Natural killer cell (primary cell): ENCODE measurements at regions not wholly inside any gene's neighbourhood (a gene's known extent, or its start where the extent isn't known, plus 50 kb on each side); places are given as distances from the start of the nearest gene placed in this dataset.

Experiments
- ATAC-seq, 3 donors: fragments of 150-1000 bp in 2 of 3; fragments of 200-7000 bp in 1 of 3; cut with Tn5 transposase; 1 replicate in 1 of 3; 2 replicates in 2 of 3; pipeline ENCODE4 v1.10.0; 2021; ENCODE audit warnings: mild to moderate bottlenecking in 2 of 3, moderate library complexity in 2 of 3
- DNase-seq, 2 donors: peaks; one replicate each; pipeline versions ENCODE4 v3.0.0 to v3.0.0-alpha.2; 2013 to 2021; ENCODE audit warnings: mixed read lengths in 1 of 2
- H3K27ac ChIP-seq: one replicate; pipeline ENCODE4 v1.5.1; 2013; ENCODE audit warnings: mild to moderate bottlenecking, low read length
- H3K27me3 ChIP-seq: one replicate; pipeline ENCODE4 v1.6.1; 2013; ENCODE audit warnings: low read length; ENCODE audit not compliant: control insufficient read depth, insufficient read depth
- H3K36me3 ChIP-seq: one replicate; pipeline ENCODE4 v1.6.1; 2013; ENCODE audit warnings: low read length; ENCODE audit not compliant: control insufficient read depth, insufficient read depth
- H3K4me1 ChIP-seq: one replicate; pipeline ENCODE4 v1.6.1; 2013; ENCODE audit warnings: low read length; ENCODE audit not compliant: control insufficient read depth, insufficient read depth
- H3K4me3 ChIP-seq: one replicate; pipeline ENCODE4 v1.5.1; 2013; ENCODE audit warnings: low read length
- H3K9me3 ChIP-seq: one replicate; pipeline ENCODE4 v1.6.1; 2013; ENCODE audit warnings: low read length; ENCODE audit not compliant: control insufficient read depth, insufficient read depth
- H3K27ac Mint-ChIP-seq, 2 donors: one replicate each; pipeline ENCODE4 v1.8.0; 2022; ENCODE audit warnings: mild to moderate bottlenecking in 2 of 2, mixed read lengths in 2 of 2, moderate library complexity in 1 of 2
- H3K27me3 Mint-ChIP-seq, 2 donors: one replicate each; pipeline ENCODE4 v1.8.0; 2022; ENCODE audit warnings: low read depth in 2 of 2, mixed read lengths in 2 of 2
- H3K36me3 Mint-ChIP-seq: one replicate; pipeline ENCODE4 v1.8.0; 2022; ENCODE audit warnings: mixed read lengths
- H3K4me1 Mint-ChIP-seq, 2 donors: one replicate each; pipeline ENCODE4 v1.8.0; 2022; ENCODE audit warnings: mixed read lengths in 2 of 2
- H3K4me3 Mint-ChIP-seq: one replicate; pipeline ENCODE4 v1.8.0; 2022; ENCODE audit warnings: mild to moderate bottlenecking, moderate library complexity, mixed read lengths
- H3K9me3 Mint-ChIP-seq, 2 donors: one replicate each; pipeline ENCODE4 v1.8.0; 2022; ENCODE audit warnings: mixed read lengths in 2 of 2
- WGBS: methylation state at CpG from one replicate; pipeline ENCODE4 v1.1.7; 2013; ENCODE audit warnings: missing lambda C conversion rate; ENCODE audit not compliant: insufficient coverage; 5-methylcytosine and 5-hydroxymethylcytosine counted together
- intact Hi-C: fragments of 100-400 bp; cut with micrococcal nuclease; formaldehyde crosslinking; loops from one replicate; pipeline ENCODE4 v1.14.2; 2022
- TF ChIP-seq, protein P1 (sequence below): fragments of 200-600 bp; IDR thresholded peaks from one replicate; pipeline ENCODE4 v1.8.0; 2022; ENCODE audit warnings: antibody characterized with exemption

DNA sequence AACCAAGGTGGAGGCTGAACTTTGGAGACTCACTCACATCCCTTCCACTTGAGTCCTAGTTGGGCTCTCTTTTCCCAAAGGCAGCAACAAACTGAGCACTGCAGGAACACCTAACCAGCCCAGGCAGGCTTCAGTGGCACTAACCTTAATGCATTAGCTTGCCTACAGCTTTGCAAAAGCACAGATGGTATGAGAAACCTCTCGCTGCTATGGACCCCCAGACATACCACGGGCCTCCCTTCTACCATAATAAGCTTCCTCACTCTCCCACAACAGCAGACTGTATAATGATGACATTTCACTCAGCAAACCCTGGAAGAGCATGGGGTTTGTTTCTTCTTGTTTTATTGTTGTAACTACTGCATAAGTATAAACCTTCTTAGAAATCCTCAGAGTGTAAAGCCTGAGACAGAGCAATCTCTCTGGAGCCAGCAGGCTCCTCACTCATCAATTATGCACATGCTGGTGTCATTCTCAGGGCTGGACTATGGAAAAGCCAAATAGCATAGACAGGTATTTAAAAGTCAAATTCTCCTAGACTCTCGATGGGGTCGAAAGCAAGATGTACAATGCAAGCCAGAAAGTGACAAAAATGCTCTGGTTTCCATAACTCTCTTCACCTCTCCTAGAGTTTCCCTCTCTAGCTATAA, 167.6 kb downstream of the NXPE2 start:
- Mint-ChIP-seq H3K4me1 (no peaks in the 10 kb centered on the region), H3K27ac (no peak overlapping the region), H3K27me3 (peaks cover 0 to 13% of the 10 kb centered on the region in 2 donors), H3K36me3 (no peaks in the 10 kb centered on the region), H3K4me3 (no peak overlapping the region), H3K9me3 (peaks cover 0 to 2% of the 10 kb centered on the region in 2 donors)
- H3K27ac ChIP-seq, result no peak overlapping the region
- no peaks in the 10 kb centered on the region for H3K4me1 ChIP-seq
- no peak overlapping the region for H3K4me3 ChIP-seq
- DNase-seq (no peak), ATAC-seq (no peak)
- 78% methylated on average over 4 of the region's 4 CpGs for WGBS
- H3K27me3 ChIP-seq, result no peaks in the 10 kb centered on the region
- TF ChIP-seq, protein P1, sequence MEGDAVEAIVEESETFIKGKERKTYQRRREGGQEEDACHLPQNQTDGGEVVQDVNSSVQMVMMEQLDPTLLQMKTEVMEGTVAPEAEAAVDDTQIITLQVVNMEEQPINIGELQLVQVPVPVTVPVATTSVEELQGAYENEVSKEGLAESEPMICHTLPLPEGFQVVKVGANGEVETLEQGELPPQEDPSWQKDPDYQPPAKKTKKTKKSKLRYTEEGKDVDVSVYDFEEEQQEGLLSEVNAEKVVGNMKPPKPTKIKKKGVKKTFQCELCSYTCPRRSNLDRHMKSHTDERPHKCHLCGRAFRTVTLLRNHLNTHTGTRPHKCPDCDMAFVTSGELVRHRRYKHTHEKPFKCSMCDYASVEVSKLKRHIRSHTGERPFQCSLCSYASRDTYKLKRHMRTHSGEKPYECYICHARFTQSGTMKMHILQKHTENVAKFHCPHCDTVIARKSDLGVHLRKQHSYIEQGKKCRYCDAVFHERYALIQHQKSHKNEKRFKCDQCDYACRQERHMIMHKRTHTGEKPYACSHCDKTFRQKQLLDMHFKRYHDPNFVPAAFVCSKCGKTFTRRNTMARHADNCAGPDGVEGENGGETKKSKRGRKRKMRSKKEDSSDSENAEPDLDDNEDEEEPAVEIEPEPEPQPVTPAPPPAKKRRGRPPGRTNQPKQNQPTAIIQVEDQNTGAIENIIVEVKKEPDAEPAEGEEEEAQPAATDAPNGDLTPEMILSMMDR, result no peak
- H3K9me3 ChIP-seq, result no peaks in the 10 kb centered on the region
- no peaks in the 10 kb centered on the region for H3K36me3 ChIP-seq
- intact Hi-C loops, result no loop called here

DNA sequence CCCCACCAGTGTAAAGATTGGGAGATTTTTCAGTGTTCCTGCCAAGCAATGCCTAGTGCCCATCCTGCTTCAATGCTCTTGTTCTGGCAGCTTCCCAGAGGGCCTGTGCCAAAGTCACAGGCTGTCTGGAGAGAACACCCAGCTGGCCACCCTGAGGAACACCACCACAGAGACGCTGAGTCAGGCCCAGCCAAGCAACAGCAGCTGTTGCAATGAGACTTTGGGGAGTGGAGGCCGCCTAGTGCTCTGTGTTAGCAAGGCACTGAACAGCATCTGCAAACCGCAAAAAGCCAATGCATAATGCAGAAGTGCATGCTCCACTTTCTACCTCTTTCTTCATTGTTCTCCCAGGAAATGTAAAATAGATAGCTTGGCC, 168.1 kb downstream of the NXPE2 start:
- TF ChIP-seq, protein P1, result no peak
- Mint-ChIP-seq H3K36me3 (no peaks in the 10 kb centered on the region), H3K4me3 (no peak overlapping the region), H3K9me3 (peaks cover 0 to 4% of the 10 kb centered on the region in 2 donors), H3K4me1 (no peaks in the 10 kb centered on the region), H3K27ac (no peak overlapping the region), H3K27me3 (peaks cover 0 to 13% of the 10 kb centered on the region in 2 donors)
- intact Hi-C loops, result no loop called here
- H3K36me3 ChIP-seq, result no peaks in the 10 kb centered on the region
- no peaks in the 10 kb centered on the region for H3K27me3 ChIP-seq
- H3K9me3 ChIP-seq, result no peaks in the 10 kb centered on the region
- WGBS, result 81% methylated on average over 3 of the region's 3 CpGs
- no peak overlapping the region for H3K27ac ChIP-seq
- DNase-seq (no peak), ATAC-seq (no peak)
- H3K4me3 ChIP-seq, result no peak overlapping the region
- no peaks in the 10 kb centered on the region for H3K4me1 ChIP-seq

DNA sequence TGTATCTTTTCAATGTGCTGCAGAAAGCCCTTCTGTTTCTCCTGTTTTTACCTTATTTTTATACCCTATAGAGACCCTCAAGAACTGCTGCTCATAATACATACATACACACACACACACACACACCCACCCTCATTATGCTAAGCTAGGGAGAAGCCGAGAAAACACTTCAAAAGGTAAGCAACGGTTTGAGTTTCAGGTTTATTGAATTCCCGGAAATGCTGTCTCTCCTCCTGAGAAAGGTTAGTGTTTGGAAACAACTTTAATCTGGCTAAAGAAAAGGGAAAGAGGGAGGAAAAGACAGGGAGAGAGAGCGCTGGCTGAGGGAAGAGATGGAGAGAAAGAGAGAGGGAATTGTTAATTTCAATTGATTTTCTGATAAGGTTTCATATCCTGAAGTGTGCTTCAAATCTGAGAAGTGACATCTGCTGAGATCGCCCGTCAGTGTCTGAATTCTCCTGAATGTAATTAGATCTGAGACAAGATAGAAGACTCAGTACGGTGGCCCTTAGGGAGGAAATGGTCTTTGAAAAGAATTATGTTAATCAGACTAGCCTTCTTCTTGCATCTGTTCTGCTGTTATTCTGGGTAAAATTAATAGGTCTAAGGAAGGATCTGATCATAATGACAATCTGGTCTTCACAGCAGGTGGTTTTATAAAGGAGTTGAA, 169.1 kb downstream of the NXPE2 start:
- peaks cover 0 to 13% of the 10 kb centered on the region in 2 donors for H3K27me3 Mint-ChIP-seq
- no peak overlapping the region for H3K27ac Mint-ChIP-seq
- H3K9me3 Mint-ChIP-seq, result peaks cover 0 to 4% of the 10 kb centered on the region in 2 donors
- intact Hi-C loops, result no loop called here
- Histone ChIP-seq H3K27me3 (no peaks in the 10 kb centered on the region), H3K4me1 (no peaks in the 10 kb centered on the region), H3K9me3 (no peaks in the 10 kb centered on the region), H3K27ac (no peak overlapping the region), H3K4me3 (no peak overlapping the region), H3K36me3 (no peaks in the 10 kb centered on the region)
- ATAC-seq (no peak), DNase-seq (no peak)
- H3K4me3 Mint-ChIP-seq, result no peak overlapping the region
- H3K36me3 Mint-ChIP-seq, result no peaks in the 10 kb centered on the region
- no peaks in the 10 kb centered on the region for H3K4me1 Mint-ChIP-seq
- WGBS, result 47% methylated on average over 7 of the region's 7 CpGs
- TF ChIP-seq, protein P1, result no peak
